GM21723 (cell line): ENCODE measurements at regions not wholly inside any gene's neighbourhood (a gene's known extent, or its start where the extent isn't known, plus 50 kb on each side); places are given as distances from the start of the nearest gene placed in this dataset.

Experiments used
- ATAC-seq: cut with Tn5 transposase; IDR thresholded peaks from one replicate; pipeline ENCODE4 v1.9.1; 2021; ENCODE audit warnings: mild to moderate bottlenecking, moderate library complexity; ENCODE audit not compliant: unreplicated experiment

GRCh38 chr9:107755246-107755645 is 265.7 kb upstream of the KLF4 start:
- no peak for ATAC-seq

- peak; percentile 90 for ATAC-seq
Observed at GRCh38 chr9:107751567-107752210, 262.1 kb upstream of the KLF4 start.

GRCh38 chr9:107750741-107751566 is 261.4 kb upstream of the KLF4 start:
- no peak for ATAC-seq

- no peak for ATAC-seq
Observed at GRCh38 chr9:107749787-107750444, 260.3 kb upstream of the KLF4 start.

- no peak for ATAC-seq
Observed at GRCh38 chr9:107744873-107745272, 255.3 kb upstream of the KLF4 start.

- no peak for ATAC-seq
Observed at GRCh38 chr9:107742531-107743309, 253.2 kb upstream of the KLF4 start.

GRCh38 chr9:107740088-107740980 is 250.8 kb upstream of the KLF4 start:
- no peak for ATAC-seq

GRCh38 chr9:107739601-107740082 is 250.1 kb upstream of the KLF4 start:
- ATAC-seq: no peak

GRCh38 chr9:107738789-107739188 is 249.2 kb upstream of the KLF4 start:
- no peak for ATAC-seq

GRCh38 chr9:107737987-107738743 is 248.6 kb upstream of the KLF4 start:
- no peak for ATAC-seq

- no peak for ATAC-seq
Observed at GRCh38 chr9:107737610-107737986, 248.0 kb upstream of the KLF4 start.

- ATAC-seq: no peak
Observed at GRCh38 chr9:107735821-107736220, 246.3 kb upstream of the KLF4 start.

- ATAC-seq: no peak
Observed at GRCh38 chr9:107734256-107735013, 244.9 kb upstream of the KLF4 start.

GRCh38 chr9:107733523-107733894 is 243.9 kb upstream of the KLF4 start:
- ATAC-seq: no peak

GRCh38 chr9:107732781-107733522 is 243.4 kb upstream of the KLF4 start:
- ATAC-seq: no peak

GRCh38 chr9:107731115-107731762 is 241.7 kb upstream of the KLF4 start:
- no peak for ATAC-seq

- ATAC-seq: no peak
Observed at GRCh38 chr9:107730666-107731065, 241.1 kb upstream of the KLF4 start.
